ENCODE measurements at regions not wholly inside any gene's neighbourhood (a gene's known extent, or its start where the extent isn't known, plus 50 kb on each side); places are given as distances from the start of the nearest gene placed in this dataset.

DNA sequence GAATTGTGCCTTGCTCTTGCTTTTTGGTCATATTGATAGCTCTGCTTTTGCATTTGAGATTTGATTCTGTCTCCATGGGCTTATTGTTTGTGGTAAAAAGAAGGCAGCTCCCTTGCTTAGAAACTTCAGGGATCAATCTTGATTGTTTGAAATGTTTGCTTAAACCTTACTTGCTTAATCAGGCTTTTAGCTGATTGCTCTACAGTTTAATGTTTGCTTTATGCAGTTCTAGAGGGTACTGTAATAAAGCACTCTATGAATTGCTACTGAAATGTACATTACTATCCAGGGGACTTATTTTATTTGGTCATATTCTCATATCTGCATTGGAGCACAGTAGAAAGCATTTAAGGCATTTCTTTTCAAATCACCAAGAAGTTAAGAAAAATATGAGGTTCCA is 545.4 kb upstream of the HS3ST5 start:
- no peaks in the 10 kb centered on the region for H3K9me2 ChIP-seq (replicated peaks; ENCODE audit: insufficient read depth, low read length)
- H3K27me3 ChIP-seq (replicated peaks; ENCODE audit: insufficient read depth, low read length) = no peaks in the 10 kb centered on the region
- no peaks in the 10 kb centered on the region for H3F3A ChIP-seq (ENCODE audit: insufficient read depth, low read length)
- H2AFZ ChIP-seq (ENCODE audit: low read length) = no peak overlapping the region
- H3K36me3 ChIP-seq (replicated peaks; ENCODE audit: insufficient read depth, low read length) = no peaks in the 10 kb centered on the region
- TF ChIP-seq EZH2phosphoT487 (IDR thresholded peaks at IDR 0.05; ENCODE audit: low read length) (no peak), CTCF (IDR thresholded peaks at IDR 0.05; ENCODE audit: low read length) (no peak), EZH2 (optimal IDR thresholded peaks at IDR 0.05; ENCODE audit: low read depth, low read length) (no peak)
- H3K9ac ChIP-seq (ENCODE audit: low read length) = no peak overlapping the region
- no peak overlapping the region for H3K4me3 ChIP-seq (ENCODE audit: low read length)
- H4K20me1 ChIP-seq (ENCODE audit: insufficient read depth, low read length) = no peaks in the 10 kb centered on the region; the same call in 1 of the 2 replicates
- no peak for DNase-seq
- no peak overlapping the region for H3K27ac ChIP-seq (ENCODE audit: low read length)
- H3K4me2 ChIP-seq (ENCODE audit: low read depth, low read length) = no peak overlapping the region
- no peaks in the 10 kb centered on the region for H3K79me2 ChIP-seq (ENCODE audit: low read length)
- no peaks in the 10 kb centered on the region for H3K9me3 ChIP-seq (replicated peaks; ENCODE audit: insufficient read depth, low read length)
- H3K4me1 ChIP-seq (ENCODE audit: low read length) = no peaks in the 10 kb centered on the region

- no peaks in the 10 kb centered on the region for H3K36me3 ChIP-seq (replicated peaks; ENCODE audit: insufficient read depth, low read length)
- H3K4me2 ChIP-seq (ENCODE audit: low read depth, low read length) = no peak overlapping the region
- H3K27ac ChIP-seq (ENCODE audit: low read length) = no peak overlapping the region
- H4K20me1 ChIP-seq (ENCODE audit: insufficient read depth, low read length) = no peaks in the 10 kb centered on the region; the same call in 1 of the 2 replicates
- no peak for DNase-seq
- no peaks in the 10 kb centered on the region for H3K4me1 ChIP-seq (ENCODE audit: low read length)
- no peak overlapping the region for H2AFZ ChIP-seq (ENCODE audit: low read length)
- H3K79me2 ChIP-seq (ENCODE audit: low read length) = no peaks in the 10 kb centered on the region
- H3K27me3 ChIP-seq (replicated peaks; ENCODE audit: insufficient read depth, low read length) = no peaks in the 10 kb centered on the region
- H3K9me3 ChIP-seq (replicated peaks; ENCODE audit: insufficient read depth, low read length) = no peaks in the 10 kb centered on the region
- no peaks in the 10 kb centered on the region for H3K9me2 ChIP-seq (replicated peaks; ENCODE audit: insufficient read depth, low read length)
- no peak overlapping the region for H3K9ac ChIP-seq (ENCODE audit: low read length)
- TF ChIP-seq EZH2 (optimal IDR thresholded peaks at IDR 0.05; ENCODE audit: low read depth, low read length) (no peak), CTCF (IDR thresholded peaks at IDR 0.05; ENCODE audit: low read length) (no peak), EZH2phosphoT487 (IDR thresholded peaks at IDR 0.05; ENCODE audit: low read length) (no peak)
- H3K4me3 ChIP-seq (ENCODE audit: low read length) = no peak overlapping the region
- H3F3A ChIP-seq (ENCODE audit: insufficient read depth, low read length) = no peaks in the 10 kb centered on the region
These were observed 544.0 kb upstream of the HS3ST5 start for GRCh38 chr6:114886670-114887436.

- DNase-seq = no peak
- TF ChIP-seq EZH2phosphoT487 (IDR thresholded peaks at IDR 0.05; ENCODE audit: low read length) (no peak), CTCF (IDR thresholded peaks at IDR 0.05; ENCODE audit: low read length) (no peak)
- no peaks in the 10 kb centered on the region for H3K9me2 ChIP-seq (replicated peaks; ENCODE audit: insufficient read depth, low read length)
- no peaks in the 10 kb centered on the region for H3K4me1 ChIP-seq (ENCODE audit: low read length)
- no peak overlapping the region for H3K4me3 ChIP-seq (ENCODE audit: low read length)
- H2AFZ ChIP-seq (ENCODE audit: low read length) = no peak overlapping the region
- no peaks in the 10 kb centered on the region for H3F3A ChIP-seq (ENCODE audit: insufficient read depth, low read length)
- no peaks in the 10 kb centered on the region for H3K9me3 ChIP-seq (replicated peaks; ENCODE audit: insufficient read depth, low read length)
- H3K4me2 ChIP-seq (ENCODE audit: low read depth, low read length) = no peak overlapping the region
- no peaks in the 10 kb centered on the region for H4K20me1 ChIP-seq (ENCODE audit: insufficient read depth, low read length)
- H3K79me2 ChIP-seq (ENCODE audit: low read length) = no peaks in the 10 kb centered on the region
- H3K36me3 ChIP-seq (replicated peaks; ENCODE audit: insufficient read depth, low read length) = no peaks in the 10 kb centered on the region
- H3K9ac ChIP-seq (ENCODE audit: low read length) = no peak overlapping the region
- no peaks in the 10 kb centered on the region for H3K27me3 ChIP-seq (replicated peaks; ENCODE audit: insufficient read depth, low read length)
- H3K27ac ChIP-seq (ENCODE audit: low read length) = no peak overlapping the region
These were observed 536.9 kb upstream of the HS3ST5 start for GRCh38 chr6:114879693-114880092.
